ENCODE measurements at regions not wholly inside any gene's neighbourhood (a gene's known extent, or its start where the extent isn't known, plus 50 kb on each side); places are given as distances from the start of the nearest gene placed in this dataset.

DNA sequence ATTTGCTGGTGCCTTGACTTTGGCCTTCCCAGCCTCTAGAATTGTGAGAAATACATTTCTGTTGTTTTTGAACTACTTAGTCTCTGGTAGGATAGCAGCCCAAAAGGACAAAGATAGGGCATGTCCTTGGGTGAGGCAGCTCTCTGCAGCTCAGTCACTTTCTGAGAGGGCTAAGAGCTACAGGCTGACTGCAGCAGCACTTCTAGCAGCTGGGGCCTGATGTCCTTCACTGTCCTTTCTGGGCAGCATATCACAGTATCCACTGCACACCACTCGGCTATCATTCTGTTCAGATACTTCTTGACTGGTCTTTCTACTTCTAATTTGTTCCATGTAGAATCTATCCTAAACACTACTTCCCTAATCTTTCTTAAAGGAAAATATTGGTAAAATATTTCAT, 68.5 kb upstream of the CLDN10 start (continued):
- TF ChIP-seq, protein P1, sequence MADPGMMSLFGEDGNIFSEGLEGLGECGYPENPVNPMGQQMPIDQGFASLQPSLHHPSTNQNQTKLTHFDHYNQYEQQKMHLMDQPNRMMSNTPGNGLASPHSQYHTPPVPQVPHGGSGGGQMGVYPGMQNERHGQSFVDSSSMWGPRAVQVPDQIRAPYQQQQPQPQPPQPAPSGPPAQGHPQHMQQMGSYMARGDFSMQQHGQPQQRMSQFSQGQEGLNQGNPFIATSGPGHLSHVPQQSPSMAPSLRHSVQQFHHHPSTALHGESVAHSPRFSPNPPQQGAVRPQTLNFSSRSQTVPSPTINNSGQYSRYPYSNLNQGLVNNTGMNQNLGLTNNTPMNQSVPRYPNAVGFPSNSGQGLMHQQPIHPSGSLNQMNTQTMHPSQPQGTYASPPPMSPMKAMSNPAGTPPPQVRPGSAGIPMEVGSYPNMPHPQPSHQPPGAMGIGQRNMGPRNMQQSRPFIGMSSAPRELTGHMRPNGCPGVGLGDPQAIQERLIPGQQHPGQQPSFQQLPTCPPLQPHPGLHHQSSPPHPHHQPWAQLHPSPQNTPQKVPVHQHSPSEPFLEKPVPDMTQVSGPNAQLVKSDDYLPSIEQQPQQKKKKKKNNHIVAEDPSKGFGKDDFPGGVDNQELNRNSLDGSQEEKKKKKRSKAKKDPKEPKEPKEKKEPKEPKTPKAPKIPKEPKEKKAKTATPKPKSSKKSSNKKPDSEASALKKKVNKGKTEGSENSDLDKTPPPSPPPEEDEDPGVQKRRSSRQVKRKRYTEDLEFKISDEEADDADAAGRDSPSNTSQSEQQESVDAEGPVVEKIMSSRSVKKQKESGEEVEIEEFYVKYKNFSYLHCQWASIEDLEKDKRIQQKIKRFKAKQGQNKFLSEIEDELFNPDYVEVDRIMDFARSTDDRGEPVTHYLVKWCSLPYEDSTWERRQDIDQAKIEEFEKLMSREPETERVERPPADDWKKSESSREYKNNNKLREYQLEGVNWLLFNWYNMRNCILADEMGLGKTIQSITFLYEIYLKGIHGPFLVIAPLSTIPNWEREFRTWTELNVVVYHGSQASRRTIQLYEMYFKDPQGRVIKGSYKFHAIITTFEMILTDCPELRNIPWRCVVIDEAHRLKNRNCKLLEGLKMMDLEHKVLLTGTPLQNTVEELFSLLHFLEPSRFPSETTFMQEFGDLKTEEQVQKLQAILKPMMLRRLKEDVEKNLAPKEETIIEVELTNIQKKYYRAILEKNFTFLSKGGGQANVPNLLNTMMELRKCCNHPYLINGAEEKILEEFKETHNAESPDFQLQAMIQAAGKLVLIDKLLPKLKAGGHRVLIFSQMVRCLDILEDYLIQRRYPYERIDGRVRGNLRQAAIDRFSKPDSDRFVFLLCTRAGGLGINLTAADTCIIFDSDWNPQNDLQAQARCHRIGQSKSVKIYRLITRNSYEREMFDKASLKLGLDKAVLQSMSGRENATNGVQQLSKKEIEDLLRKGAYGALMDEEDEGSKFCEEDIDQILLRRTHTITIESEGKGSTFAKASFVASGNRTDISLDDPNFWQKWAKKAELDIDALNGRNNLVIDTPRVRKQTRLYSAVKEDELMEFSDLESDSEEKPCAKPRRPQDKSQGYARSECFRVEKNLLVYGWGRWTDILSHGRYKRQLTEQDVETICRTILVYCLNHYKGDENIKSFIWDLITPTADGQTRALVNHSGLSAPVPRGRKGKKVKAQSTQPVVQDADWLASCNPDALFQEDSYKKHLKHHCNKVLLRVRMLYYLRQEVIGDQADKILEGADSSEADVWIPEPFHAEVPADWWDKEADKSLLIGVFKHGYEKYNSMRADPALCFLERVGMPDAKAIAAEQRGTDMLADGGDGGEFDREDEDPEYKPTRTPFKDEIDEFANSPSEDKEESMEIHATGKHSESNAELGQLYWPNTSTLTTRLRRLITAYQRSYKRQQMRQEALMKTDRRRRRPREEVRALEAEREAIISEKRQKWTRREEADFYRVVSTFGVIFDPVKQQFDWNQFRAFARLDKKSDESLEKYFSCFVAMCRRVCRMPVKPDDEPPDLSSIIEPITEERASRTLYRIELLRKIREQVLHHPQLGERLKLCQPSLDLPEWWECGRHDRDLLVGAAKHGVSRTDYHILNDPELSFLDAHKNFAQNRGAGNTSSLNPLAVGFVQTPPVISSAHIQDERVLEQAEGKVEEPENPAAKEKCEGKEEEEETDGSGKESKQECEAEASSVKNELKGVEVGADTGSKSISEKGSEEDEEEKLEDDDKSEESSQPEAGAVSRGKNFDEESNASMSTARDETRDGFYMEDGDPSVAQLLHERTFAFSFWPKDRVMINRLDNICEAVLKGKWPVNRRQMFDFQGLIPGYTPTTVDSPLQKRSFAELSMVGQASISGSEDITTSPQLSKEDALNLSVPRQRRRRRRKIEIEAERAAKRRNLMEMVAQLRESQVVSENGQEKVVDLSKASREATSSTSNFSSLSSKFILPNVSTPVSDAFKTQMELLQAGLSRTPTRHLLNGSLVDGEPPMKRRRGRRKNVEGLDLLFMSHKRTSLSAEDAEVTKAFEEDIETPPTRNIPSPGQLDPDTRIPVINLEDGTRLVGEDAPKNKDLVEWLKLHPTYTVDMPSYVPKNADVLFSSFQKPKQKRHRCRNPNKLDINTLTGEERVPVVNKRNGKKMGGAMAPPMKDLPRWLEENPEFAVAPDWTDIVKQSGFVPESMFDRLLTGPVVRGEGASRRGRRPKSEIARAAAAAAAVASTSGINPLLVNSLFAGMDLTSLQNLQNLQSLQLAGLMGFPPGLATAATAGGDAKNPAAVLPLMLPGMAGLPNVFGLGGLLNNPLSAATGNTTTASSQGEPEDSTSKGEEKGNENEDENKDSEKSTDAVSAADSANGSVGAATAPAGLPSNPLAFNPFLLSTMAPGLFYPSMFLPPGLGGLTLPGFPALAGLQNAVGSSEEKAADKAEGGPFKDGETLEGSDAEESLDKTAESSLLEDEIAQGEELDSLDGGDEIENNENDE (IDR thresholded peaks at IDR 0.05; ENCODE audit: insufficient replicate concordance, low read length): no peak
- TF ChIP-seq BCL11A (IDR thresholded peaks at IDR 0.05; ENCODE audit: low read depth in 2 of 2, low read length in 2 of 2) (no peak), HDAC2 (IDR thresholded peaks at IDR 0.05; ENCODE audit: borderline replicate concordance in 1 of 2, low read depth in 2 of 2, low read length in 2 of 2) (no peak), KDM5A (IDR thresholded peaks at IDR 0.05; ENCODE audit: low read length) (no peak), SUZ12 (IDR thresholded peaks at IDR 0.05; ENCODE audit: low read length) (no peak), TBP (IDR thresholded peaks at IDR 0.05; ENCODE audit: low read depth, low read length) (no peak), JUND (IDR thresholded peaks at IDR 0.05; ENCODE audit: low read length) (no peak), TAF7 (optimal IDR thresholded peaks at IDR 0.05; ENCODE audit: borderline replicate concordance, low read depth, low read length) (no peak), RXRA (IDR thresholded peaks at IDR 0.05; ENCODE audit: insufficient read depth, low read depth, low read length) (no peak)

Data from H1 (cell line).